ENCODE measurements at regions not wholly inside any gene's neighbourhood (a gene's known extent, or its start where the extent isn't known, plus 50 kb on each side); places are given as distances from the start of the nearest gene placed in this dataset.
"Not testable (repeated sequence)": the region's sequence is repeated elsewhere in the genome, so short reads cannot be mapped to it uniquely, and the experiment has no call there.

GRCh38 chr3:34152656-34153055, 354.2 kb downstream of the PDCD6IP start:
- Histone ChIP-seq H3K4me1 (ENCODE audit: low read depth) (no peaks in the 10 kb centered on the region), H3K4me3 (no peak overlapping the region), H3K9me3 (ENCODE audit: low read depth) (no peaks in the 10 kb centered on the region), H3K27ac (no peak overlapping the region), H3K27me3 (no peaks in the 10 kb centered on the region), H3K36me3 (no peaks in the 10 kb centered on the region)
- DNase-seq (ENCODE audit: low read depth in 1 of 2, low spot score in 1 of 2): no peak
- no peak for TF ChIP-seq CTCF (IDR thresholded peaks at IDR 0.05; ENCODE audit: low read depth, low read length)

GRCh38 chr3:34155108-34155507, 356.7 kb downstream of the PDCD6IP start:
- no peak overlapping the region for H3K27ac ChIP-seq
- TF ChIP-seq CTCF (IDR thresholded peaks at IDR 0.05; ENCODE audit: low read depth, low read length): no peak
- no peaks in the 10 kb centered on the region for H3K27me3 ChIP-seq
- H3K4me1 ChIP-seq (ENCODE audit: low read depth): no peaks in the 10 kb centered on the region
- no peak for DNase-seq (ENCODE audit: low read depth in 1 of 2, low spot score in 1 of 2)
- H3K4me3 ChIP-seq: no peak overlapping the region
- no peaks in the 10 kb centered on the region for H3K9me3 ChIP-seq (ENCODE audit: low read depth)
- no peaks in the 10 kb centered on the region for H3K36me3 ChIP-seq

- H3K27ac ChIP-seq: no peak overlapping the region
- no peak for TF ChIP-seq CTCF (IDR thresholded peaks at IDR 0.05; ENCODE audit: low read depth, low read length)
- H3K4me1 ChIP-seq (ENCODE audit: low read depth): no peaks in the 10 kb centered on the region
- H3K4me3 ChIP-seq: no peak overlapping the region
- no peaks in the 10 kb centered on the region for H3K36me3 ChIP-seq
- DNase-seq (ENCODE audit: low read depth in 1 of 2, low spot score in 1 of 2): no peak
- H3K27me3 ChIP-seq: no peaks in the 10 kb centered on the region
- H3K9me3 ChIP-seq (ENCODE audit: low read depth): no peaks in the 10 kb centered on the region
Measured at GRCh38 chr3:34155666-34156065, 357.2 kb downstream of the PDCD6IP start.

- Histone ChIP-seq H3K9me3 (ENCODE audit: low read depth) (no peaks in the 10 kb centered on the region), H3K4me1 (ENCODE audit: low read depth) (no peaks in the 10 kb centered on the region), H3K27ac (no peak overlapping the region), H3K27me3 (no peaks in the 10 kb centered on the region), H3K4me3 (no peak overlapping the region), H3K36me3 (no peaks in the 10 kb centered on the region)
- no peak for TF ChIP-seq CTCF (IDR thresholded peaks at IDR 0.05; ENCODE audit: low read depth, low read length)
- no peak for DNase-seq (ENCODE audit: low read depth in 1 of 2, low spot score in 1 of 2)
Measured at GRCh38 chr3:34157491-34157890, 359.1 kb downstream of the PDCD6IP start.

GRCh38 chr3:34159613-34160420, 361.4 kb downstream of the PDCD6IP start:
- H3K27ac ChIP-seq: no peak overlapping the region

GRCh38 chr3:34169636-34170035, 371.2 kb downstream of the PDCD6IP start:
- not testable (repeated sequence) for H3K9me3 ChIP-seq (ENCODE audit: low read depth); H3K4me3 ChIP-seq; H3K27me3 ChIP-seq; H3K4me1 ChIP-seq (ENCODE audit: low read depth); H3K36me3 ChIP-seq; DNase-seq (ENCODE audit: low read depth in 1 of 2, low spot score in 1 of 2); H3K27ac ChIP-seq

More at GRCh38 chr3:34159613-34160420, 361.4 kb downstream of the PDCD6IP start:
- no peak overlapping the region for H3K4me3 ChIP-seq
- TF ChIP-seq CTCF (IDR thresholded peaks at IDR 0.05; ENCODE audit: low read depth, low read length): no peak
- no peaks in the 10 kb centered on the region for H3K27me3 ChIP-seq
- H3K4me1 ChIP-seq (ENCODE audit: low read depth): no peaks in the 10 kb centered on the region
- H3K9me3 ChIP-seq (ENCODE audit: low read depth): no peaks in the 10 kb centered on the region
- H3K36me3 ChIP-seq: no peaks in the 10 kb centered on the region
- DNase-seq (ENCODE audit: low read depth in 1 of 2, low spot score in 1 of 2): no peak

Data from cardiac muscle cell (in vitro differentiated cells and primary cell).